ENCODE measurements at regions not wholly inside any gene's neighbourhood (a gene's known extent, or its start where the extent isn't known, plus 50 kb on each side); places are given as distances from the start of the nearest gene placed in this dataset.

DNA sequence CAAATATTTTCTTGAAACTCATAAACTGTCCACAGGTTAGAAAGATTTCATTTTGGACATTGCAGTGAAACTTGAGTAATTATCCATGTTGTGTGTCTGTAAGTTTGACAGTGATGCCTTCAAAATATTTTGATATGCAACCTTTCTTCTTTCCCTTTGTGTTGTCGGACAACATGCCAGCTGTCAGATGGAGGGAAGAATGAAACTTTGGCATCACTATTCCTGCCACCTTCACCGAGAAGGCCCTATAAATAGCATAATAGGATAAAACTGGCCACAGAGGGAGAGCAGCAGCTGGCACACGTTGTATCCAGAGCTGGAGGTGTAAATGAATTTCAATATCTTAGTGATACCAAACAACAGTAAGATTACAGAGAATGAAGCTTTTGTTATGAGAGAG is 436.7 kb upstream of the CFAP20DC start:
- intact Hi-C loops (cut with DNase I) = no loop called here
- TF ChIP-seq, protein P1, sequence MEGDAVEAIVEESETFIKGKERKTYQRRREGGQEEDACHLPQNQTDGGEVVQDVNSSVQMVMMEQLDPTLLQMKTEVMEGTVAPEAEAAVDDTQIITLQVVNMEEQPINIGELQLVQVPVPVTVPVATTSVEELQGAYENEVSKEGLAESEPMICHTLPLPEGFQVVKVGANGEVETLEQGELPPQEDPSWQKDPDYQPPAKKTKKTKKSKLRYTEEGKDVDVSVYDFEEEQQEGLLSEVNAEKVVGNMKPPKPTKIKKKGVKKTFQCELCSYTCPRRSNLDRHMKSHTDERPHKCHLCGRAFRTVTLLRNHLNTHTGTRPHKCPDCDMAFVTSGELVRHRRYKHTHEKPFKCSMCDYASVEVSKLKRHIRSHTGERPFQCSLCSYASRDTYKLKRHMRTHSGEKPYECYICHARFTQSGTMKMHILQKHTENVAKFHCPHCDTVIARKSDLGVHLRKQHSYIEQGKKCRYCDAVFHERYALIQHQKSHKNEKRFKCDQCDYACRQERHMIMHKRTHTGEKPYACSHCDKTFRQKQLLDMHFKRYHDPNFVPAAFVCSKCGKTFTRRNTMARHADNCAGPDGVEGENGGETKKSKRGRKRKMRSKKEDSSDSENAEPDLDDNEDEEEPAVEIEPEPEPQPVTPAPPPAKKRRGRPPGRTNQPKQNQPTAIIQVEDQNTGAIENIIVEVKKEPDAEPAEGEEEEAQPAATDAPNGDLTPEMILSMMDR (IDR thresholded peaks at IDR 0.05) = no peak
- TF ChIP-seq POLR2AphosphoS5 (IDR thresholded peaks at IDR 0.05) = no peak
- TF ChIP-seq POLR2A (IDR thresholded peaks at IDR 0.05) = no peak
- WGBS = 51% methylated on average over 3 of the region's 3 CpGs
- no peaks in the 10 kb centered on the region for H3K9me3 ChIP-seq
- no peaks in the 10 kb centered on the region for H3K27me3 ChIP-seq (replicated peaks; ENCODE audit: insufficient read depth)
- no peak for DNase-seq (ENCODE audit: low spot score)
- no peaks in the 10 kb centered on the region for H3K36me3 ChIP-seq
- H3K27ac ChIP-seq = no peak overlapping the region
- H3K4me3 ChIP-seq = no peak overlapping the region
- H3K4me1 ChIP-seq (replicated peaks) = no peaks in the 10 kb centered on the region

DNA sequence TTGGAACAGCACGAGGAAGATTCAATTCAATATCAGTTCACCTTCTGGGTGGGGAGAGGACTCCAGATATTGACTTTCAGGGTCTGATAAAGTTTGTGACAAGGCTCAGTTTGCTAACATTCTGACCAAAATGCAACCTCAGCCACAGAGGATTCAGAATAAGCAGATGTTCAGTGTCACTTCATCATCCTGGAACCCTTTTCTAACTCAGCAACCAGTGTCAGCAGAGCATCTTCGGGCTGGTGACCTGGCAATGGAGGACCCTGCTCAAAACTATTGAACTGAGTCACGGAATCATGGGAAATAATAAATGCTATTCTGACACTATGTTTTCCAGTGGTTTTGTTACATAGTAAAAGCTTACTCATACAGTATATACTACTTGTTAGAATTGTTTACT is 433.4 kb upstream of the CFAP20DC start:
- Histone ChIP-seq H3K4me3 (no peak overlapping the region), H3K27me3 (replicated peaks; ENCODE audit: insufficient read depth) (no peaks in the 10 kb centered on the region), H3K27ac (no peak overlapping the region), H3K9me3 (no peaks in the 10 kb centered on the region), H3K4me1 (replicated peaks) (no peaks in the 10 kb centered on the region), H3K36me3 (no peaks in the 10 kb centered on the region)
- 91% methylated on average over 3 of the region's 3 CpGs for WGBS
- TF ChIP-seq POLR2A (IDR thresholded peaks at IDR 0.05) (no peak), POLR2AphosphoS5 (IDR thresholded peaks at IDR 0.05) (no peak)
- TF ChIP-seq, protein P1 (IDR thresholded peaks at IDR 0.05) = no peak
- intact Hi-C loops (cut with DNase I) = no loop called here
- no peak for DNase-seq (ENCODE audit: low spot score)

DNA sequence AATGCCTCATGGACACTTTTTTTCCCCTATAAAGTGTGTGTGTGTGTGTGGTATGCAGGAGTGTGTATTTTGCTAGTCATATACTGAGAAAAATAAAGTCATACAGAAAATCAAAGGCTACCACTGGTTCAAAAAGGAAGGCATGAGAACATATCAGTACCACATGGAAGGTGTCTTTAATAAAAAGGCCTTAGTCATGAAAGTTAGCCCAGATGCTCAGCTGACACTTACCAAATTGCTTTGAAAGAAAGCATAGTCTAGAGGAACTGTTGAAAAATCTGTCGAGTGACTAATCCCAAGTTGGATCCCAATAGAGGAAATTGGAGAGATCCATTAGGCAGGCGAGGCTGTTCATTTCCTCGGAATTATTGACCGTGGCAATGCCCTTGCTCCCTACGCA is 432.9 kb upstream of the CFAP20DC start:
- TF ChIP-seq POLR2AphosphoS5 (IDR thresholded peaks at IDR 0.05) = no peak
- TF ChIP-seq, protein P1 (IDR thresholded peaks at IDR 0.05) = no peak
- TF ChIP-seq POLR2A (IDR thresholded peaks at IDR 0.05) = no peak
- intact Hi-C loops (cut with DNase I) = no loop called here
- H3K4me3 ChIP-seq = no peak overlapping the region

DNA sequence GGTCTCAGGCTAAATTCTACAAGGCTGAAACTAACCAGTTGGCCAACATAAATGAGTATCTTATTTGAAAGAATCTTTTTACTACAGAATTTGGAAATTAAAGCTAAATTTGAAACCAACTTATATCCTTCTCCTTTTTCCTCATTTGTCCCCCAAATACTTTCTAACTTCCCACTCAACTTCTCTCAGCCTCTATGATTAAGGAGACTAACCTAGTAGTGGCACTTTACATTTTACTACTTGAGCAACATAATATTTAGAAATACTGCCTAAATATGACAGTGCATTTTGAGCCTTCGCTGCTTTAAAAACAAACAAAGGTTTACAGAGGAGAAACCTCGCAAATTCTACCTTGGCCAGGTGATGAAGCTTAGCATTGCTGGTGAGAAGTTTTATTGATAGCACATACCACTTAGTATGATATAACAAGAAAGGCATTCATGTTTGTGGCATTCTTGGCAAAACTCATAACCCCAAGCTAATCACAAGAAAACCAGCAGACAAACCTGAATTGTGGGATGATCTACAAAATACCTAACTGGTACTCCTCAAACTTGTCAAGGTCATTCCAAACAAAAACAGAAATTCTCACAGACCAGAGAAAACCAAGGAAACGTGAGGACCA is 432.1 kb upstream of the CFAP20DC start:
- H3K9me3 ChIP-seq = no peaks in the 10 kb centered on the region
- WGBS = 66% methylated on average over 3 of the region's 3 CpGs
- TF ChIP-seq, protein P1 (IDR thresholded peaks at IDR 0.05) = no peak
- TF ChIP-seq POLR2A (IDR thresholded peaks at IDR 0.05) (no peak), POLR2AphosphoS5 (IDR thresholded peaks at IDR 0.05) (no peak)
- H3K4me1 ChIP-seq (replicated peaks) = no peaks in the 10 kb centered on the region
- no peak overlapping the region for H3K4me3 ChIP-seq
- H3K36me3 ChIP-seq = no peaks in the 10 kb centered on the region
- DNase-seq (ENCODE audit: low spot score) = no peak
- no peak overlapping the region for H3K27ac ChIP-seq
- intact Hi-C loops (cut with DNase I) = no loop called here
- no peaks in the 10 kb centered on the region for H3K27me3 ChIP-seq (replicated peaks; ENCODE audit: insufficient read depth)

More for the DNA sequence above, 432.9 kb upstream of the CFAP20DC start:
- H3K4me1 ChIP-seq (replicated peaks) = no peaks in the 10 kb centered on the region
- WGBS = 93% methylated on average over 5 of the region's 5 CpGs
- H3K36me3 ChIP-seq = no peaks in the 10 kb centered on the region
- H3K27me3 ChIP-seq (replicated peaks; ENCODE audit: insufficient read depth) = no peaks in the 10 kb centered on the region
- no peak overlapping the region for H3K27ac ChIP-seq
- DNase-seq (ENCODE audit: low spot score) = no peak
- no peaks in the 10 kb centered on the region for H3K9me3 ChIP-seq

DNA sequence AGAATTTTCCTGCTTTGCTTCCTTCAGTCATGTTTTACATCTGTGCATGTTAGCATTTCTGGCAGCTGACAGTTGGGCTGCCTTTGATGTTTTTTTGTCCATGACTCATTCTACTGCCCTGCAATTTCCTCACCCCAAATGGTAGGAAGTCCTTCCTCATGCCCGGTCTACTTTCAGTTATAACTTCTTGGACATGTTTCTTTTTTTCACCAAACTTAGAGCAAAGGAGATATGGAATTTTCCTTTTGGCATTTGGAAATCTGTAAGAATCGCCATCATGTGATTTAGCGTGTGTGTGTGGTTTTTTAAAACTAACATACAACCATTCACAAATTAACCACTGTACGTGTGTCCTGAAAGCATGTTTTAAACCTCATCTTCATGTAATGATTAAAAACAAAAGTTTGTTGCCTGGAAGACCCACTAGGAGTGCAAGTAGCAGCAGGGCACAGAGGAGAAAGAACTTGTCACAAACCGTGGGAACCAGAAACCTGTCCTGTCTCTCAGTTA is 430.7 kb upstream of the CFAP20DC start:
- intact Hi-C loops (cut with DNase I) = no loop called here
- Histone ChIP-seq H3K27me3 (replicated peaks; ENCODE audit: insufficient read depth) (no peaks in the 10 kb centered on the region), H3K4me3 (no peak overlapping the region), H3K27ac (no peak overlapping the region), H3K36me3 (no peaks in the 10 kb centered on the region), H3K9me3 (no peaks in the 10 kb centered on the region), H3K4me1 (replicated peaks) (no peaks in the 10 kb centered on the region)
- WGBS = 68% methylated on average over 5 of the region's 5 CpGs
- no peak for TF ChIP-seq POLR2AphosphoS5 (IDR thresholded peaks at IDR 0.05)
- TF ChIP-seq, protein P1 (IDR thresholded peaks at IDR 0.05) = no peak
- TF ChIP-seq POLR2A (IDR thresholded peaks at IDR 0.05) = no peak
- DNase-seq (ENCODE audit: low spot score) = no peak
